GM12892 (cell line): ENCODE measurements at regions not wholly inside any gene's neighbourhood (a gene's known extent, or its start where the extent isn't known, plus 50 kb on each side); places are given as distances from the start of the nearest gene placed in this dataset.

Experiments used
- POLR2A ChIP-seq: IDR thresholded peaks from 2 replicates; pipeline ENCODE4 v1.6.1; 2011; ENCODE audit warnings: low read depth, low read length, control low read depth
- POLR2AphosphoS5 ChIP-seq: IDR thresholded peaks from 2 replicates; pipeline ENCODE4 v1.6.1; 2011; ENCODE audit warnings: low read depth, low read length, control low read depth

DNA sequence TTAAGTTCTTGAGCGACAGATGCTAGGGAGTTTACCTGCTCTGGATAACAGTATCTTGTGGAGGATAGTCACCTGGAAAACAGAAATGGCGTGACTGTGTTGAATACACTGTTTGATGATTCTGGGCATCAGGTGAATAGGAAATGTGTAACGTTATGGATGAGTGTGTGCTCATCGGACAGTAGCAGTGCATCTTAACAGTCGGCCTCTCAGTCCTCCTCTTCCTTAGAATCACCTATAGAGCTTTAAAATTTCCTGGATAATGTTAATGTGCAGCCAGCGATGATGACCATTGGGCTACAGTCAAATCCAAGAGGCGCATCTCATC lies 217.7 kb downstream of the OR2B2 start:
- TF ChIP-seq POLR2A, result no peak
- TF ChIP-seq POLR2AphosphoS5, result no peak
